Suprapubic skin (tissue), 4 donors: ENCODE measurements at regions not wholly inside any gene's neighbourhood (a gene's known extent, or its start where the extent isn't known, plus 50 kb on each side); places are given as distances from the start of the nearest gene placed in this dataset.

Experiments
- DNase-seq, 2 donors: peaks; one replicate each; pipeline ENCODE4 v3.0.0-alpha.2; 2019; ENCODE audit warnings: low spot score in 2 of 2
- H3K27ac ChIP-seq: fragments of 200-600 bp; sonication (generic); one replicate; pipeline ENCODE4 v1.5.1; 2019
- H3K27me3 ChIP-seq: fragments of 200-600 bp; sonication (generic); one replicate; pipeline ENCODE4 v1.5.1; 2019
- H3K36me3 ChIP-seq: fragments of 200-600 bp; sonication (generic); one replicate; pipeline ENCODE4 v1.5.1; 2019
- H3K4me1 ChIP-seq: fragments of 200-600 bp; sonication (generic); one replicate; pipeline ENCODE4 v1.5.1; 2019
- H3K4me3 ChIP-seq: fragments of 200-600 bp; sonication (generic); one replicate; pipeline ENCODE4 v1.5.1; 2019; ENCODE audit warnings: mild to moderate bottlenecking
- H3K9me3 ChIP-seq: fragments of 200-600 bp; sonication (generic); one replicate; pipeline ENCODE4 v1.5.1; 2019
- EP300 ChIP-seq: sonication (generic); formaldehyde crosslinking; IDR thresholded peaks from one replicate; pipeline ENCODE4 v1.6.1; 2017; ENCODE audit warnings: antibody characterized with exemption
- POLR2A ChIP-seq, 2 donors: fragments of 450-650 bp; IDR thresholded peaks; one replicate each; pipeline ENCODE4 v1.6.1; 2017; ENCODE audit warnings: antibody characterized with exemption in 2 of 2, mild to moderate bottlenecking in 2 of 2, moderate library complexity in 2 of 2
- POLR2AphosphoS5 ChIP-seq, 3 donors: sonication (generic); formaldehyde crosslinking; IDR thresholded peaks; one replicate each; pipeline ENCODE4 v1.6.1; 2017; ENCODE audit warnings: antibody characterized with exemption in 3 of 3
- WGBS: methylation state at CpG from one replicate; pipeline ENCODE4 v1.1.5; 2018; 5-methylcytosine and 5-hydroxymethylcytosine counted together
- TF ChIP-seq, protein P1 (sequence below), 2 donors: fragments of 200-600 bp in 1 of 2; fragments of 450-650 bp in 1 of 2; sonication (generic) in 1 of 2; IDR thresholded peaks; one replicate each; pipeline ENCODE4 v1.5.1; 2016 to 2019; ENCODE audit warnings: antibody characterized with exemption in 2 of 2, mild to moderate bottlenecking in 1 of 2, moderate library complexity in 1 of 2

DNA sequence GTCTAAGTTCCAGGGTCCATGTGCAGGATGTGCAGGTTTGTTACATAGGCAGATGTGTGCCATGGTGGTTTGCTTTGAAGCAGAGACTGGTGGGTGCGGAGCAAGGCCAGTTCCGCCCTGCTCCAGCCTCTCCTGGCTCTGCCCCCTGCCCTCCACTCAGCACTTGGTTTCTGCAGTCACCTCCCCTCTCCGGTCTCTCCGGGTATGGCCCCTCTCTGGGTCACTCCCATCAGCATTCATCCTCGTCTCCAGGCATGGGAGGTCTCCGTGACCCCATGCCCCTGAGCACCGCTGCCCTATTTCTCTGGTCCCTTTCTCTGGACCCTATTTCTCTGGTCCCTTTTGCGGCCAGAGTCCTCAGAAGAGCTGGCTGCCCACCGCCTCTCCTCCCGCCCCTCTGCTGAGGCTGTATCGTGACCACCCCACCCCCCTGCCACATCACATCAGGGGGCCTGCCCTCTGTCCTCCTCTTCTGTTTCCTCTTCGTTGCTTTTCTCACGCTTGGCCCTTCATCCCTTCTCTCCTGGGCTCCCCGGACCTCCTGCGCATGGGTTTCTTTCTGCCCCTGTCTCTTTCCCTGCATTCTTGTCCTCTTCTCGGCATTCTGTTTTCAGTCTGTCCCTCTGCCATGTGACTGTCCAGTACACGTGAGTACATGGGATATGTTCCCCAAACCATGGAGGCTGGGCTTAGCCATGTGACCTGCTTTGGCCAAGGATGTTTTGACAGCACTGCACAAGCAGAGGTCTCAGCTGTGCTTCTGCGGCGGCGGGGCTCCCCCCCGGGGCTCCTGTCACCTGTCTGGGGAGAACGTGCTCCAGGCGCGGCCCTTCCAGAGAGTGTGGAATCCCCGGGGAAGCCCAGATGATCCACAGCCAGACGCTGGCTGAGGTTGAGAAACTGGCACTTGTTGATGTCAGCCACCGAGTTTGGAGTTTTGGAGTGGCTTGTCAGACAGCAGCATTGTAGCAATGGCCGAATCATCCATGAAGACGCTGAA, 54.4 kb upstream of the C1orf174 start:
- TF ChIP-seq POLR2A (IDR thresholded peaks at IDR 0.05) = no peak
- TF ChIP-seq EP300 = no peak
- TF ChIP-seq, protein P1, sequence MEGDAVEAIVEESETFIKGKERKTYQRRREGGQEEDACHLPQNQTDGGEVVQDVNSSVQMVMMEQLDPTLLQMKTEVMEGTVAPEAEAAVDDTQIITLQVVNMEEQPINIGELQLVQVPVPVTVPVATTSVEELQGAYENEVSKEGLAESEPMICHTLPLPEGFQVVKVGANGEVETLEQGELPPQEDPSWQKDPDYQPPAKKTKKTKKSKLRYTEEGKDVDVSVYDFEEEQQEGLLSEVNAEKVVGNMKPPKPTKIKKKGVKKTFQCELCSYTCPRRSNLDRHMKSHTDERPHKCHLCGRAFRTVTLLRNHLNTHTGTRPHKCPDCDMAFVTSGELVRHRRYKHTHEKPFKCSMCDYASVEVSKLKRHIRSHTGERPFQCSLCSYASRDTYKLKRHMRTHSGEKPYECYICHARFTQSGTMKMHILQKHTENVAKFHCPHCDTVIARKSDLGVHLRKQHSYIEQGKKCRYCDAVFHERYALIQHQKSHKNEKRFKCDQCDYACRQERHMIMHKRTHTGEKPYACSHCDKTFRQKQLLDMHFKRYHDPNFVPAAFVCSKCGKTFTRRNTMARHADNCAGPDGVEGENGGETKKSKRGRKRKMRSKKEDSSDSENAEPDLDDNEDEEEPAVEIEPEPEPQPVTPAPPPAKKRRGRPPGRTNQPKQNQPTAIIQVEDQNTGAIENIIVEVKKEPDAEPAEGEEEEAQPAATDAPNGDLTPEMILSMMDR (IDR thresholded peaks at IDR 0.05) = no peak
- no peak for TF ChIP-seq POLR2AphosphoS5 (IDR thresholded peaks at IDR 0.05)
- DNase-seq = no peak
- H3K36me3 ChIP-seq = no peaks in the 10 kb centered on the region
- H3K4me3 ChIP-seq = no peak overlapping the region
- peaks cover 53% of the 10 kb centered on the region for H3K27me3 ChIP-seq
- H3K9me3 ChIP-seq = no peaks in the 10 kb centered on the region
- H3K4me1 ChIP-seq = no peaks in the 10 kb centered on the region
- 34% methylated on average over 28 of the region's 29 CpGs for WGBS
- H3K27ac ChIP-seq = no peak overlapping the region

DNA sequence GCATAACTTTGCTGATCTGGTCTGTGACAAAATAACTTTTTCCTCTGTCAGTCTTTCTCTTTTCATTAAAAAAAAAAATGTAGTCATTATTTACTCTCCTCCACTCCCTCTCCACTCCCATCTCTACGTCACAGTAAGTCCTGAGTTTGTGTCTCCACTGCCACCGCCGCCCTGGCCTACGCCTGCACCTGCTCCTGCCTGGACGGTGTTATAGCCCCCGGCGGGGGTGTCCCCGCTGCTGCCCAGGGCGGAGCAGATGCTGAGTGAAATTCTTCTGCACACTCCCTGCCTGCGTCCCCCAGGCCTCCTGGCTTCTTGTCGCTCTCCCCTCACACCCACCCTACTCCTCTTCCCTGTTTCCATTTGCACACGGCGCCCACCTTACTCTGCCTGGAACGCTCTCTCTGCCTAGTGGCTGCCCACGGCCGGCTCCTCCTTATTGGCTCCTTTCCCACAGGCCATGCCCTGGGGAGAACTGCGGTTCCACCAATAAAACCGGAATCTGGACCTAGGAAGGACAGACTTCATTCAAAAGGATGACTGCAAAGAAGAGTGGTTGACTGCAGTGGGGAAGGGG, 55.2 kb upstream of the C1orf174 start:
- H3K4me1 ChIP-seq = no peaks in the 10 kb centered on the region
- no peak overlapping the region for H3K27ac ChIP-seq
- no peaks in the 10 kb centered on the region for H3K36me3 ChIP-seq
- DNase-seq = no peak
- WGBS = 46% methylated on average over 18 of the region's 18 CpGs
- TF ChIP-seq POLR2A (IDR thresholded peaks at IDR 0.05) = no peak
- no peak for TF ChIP-seq EP300
- no peak for TF ChIP-seq POLR2AphosphoS5 (IDR thresholded peaks at IDR 0.05)
- TF ChIP-seq, protein P1 (IDR thresholded peaks at IDR 0.05) = no peak
- no peak overlapping the region for H3K4me3 ChIP-seq
- H3K9me3 ChIP-seq = no peaks in the 10 kb centered on the region
- H3K27me3 ChIP-seq = peaks cover 53% of the 10 kb centered on the region

DNA sequence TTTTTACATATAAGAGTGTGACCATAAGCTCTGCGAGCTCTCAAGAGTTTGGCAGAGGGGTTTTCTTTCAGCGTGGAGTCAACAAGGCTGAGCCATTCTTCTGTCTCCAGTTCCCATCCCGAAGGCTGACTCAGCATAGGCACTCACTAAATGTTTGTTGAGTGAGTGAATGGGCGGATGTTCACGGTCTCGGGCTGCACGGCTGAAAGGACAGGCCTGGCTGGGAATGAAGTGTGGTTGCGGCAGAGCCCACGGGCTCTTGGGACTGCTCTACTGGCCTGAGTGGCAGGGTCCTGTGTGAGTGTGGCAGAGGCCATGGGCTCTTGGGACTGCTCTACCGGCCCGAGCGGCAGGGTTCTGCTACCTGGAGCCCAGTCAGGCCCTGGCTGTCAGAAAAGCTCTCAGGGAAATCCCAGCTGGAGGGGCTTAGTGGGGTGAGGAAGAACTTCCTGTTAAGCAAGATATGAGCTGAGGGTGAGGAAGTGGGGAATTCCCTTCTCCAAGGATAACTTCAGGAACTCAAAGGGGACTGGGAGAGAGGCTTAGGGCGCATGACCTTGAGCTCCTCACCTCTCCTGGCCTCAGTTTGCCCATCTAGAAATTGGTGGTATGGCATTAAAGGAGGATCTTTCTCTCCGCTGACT, 56.6 kb upstream of the C1orf174 start:
- TF ChIP-seq, protein P1 (IDR thresholded peaks at IDR 0.05) = no peak
- no peak for TF ChIP-seq POLR2A (IDR thresholded peaks at IDR 0.05)
- no peak for TF ChIP-seq POLR2AphosphoS5 (IDR thresholded peaks at IDR 0.05)
- no peak for TF ChIP-seq EP300
- H3K4me1 ChIP-seq = no peaks in the 10 kb centered on the region
- no peak overlapping the region for H3K27ac ChIP-seq
- H3K27me3 ChIP-seq = peaks cover 51% of the 10 kb centered on the region
- H3K4me3 ChIP-seq = no peak overlapping the region
- H3K36me3 ChIP-seq = no peaks in the 10 kb centered on the region
- DNase-seq = no peak
- H3K9me3 ChIP-seq = no peaks in the 10 kb centered on the region
- 71% methylated on average over 12 of the region's 14 CpGs for WGBS

DNA sequence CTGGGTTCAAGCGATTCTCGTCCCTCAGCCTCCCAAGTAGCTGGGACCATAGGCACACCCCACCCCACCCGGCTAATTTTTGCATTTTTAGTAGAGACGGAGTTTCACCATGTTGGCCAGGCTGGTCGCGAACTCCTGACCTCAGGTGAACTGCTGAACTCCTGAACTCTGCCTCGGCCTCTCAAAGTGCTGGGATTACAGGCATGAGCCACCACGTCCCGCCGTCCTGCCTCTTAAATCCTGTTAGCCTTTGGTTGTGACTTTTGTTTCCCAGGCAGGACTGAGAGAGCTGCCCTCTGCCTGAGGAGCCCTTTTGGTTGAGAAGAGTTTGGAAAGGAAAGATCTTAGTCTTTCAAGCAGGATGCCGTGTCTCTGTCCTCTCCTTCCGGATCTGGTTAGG, 59.3 kb upstream of the C1orf174 start:
- 78% methylated on average over 12 of the region's 12 CpGs for WGBS
- no peaks in the 10 kb centered on the region for H3K4me1 ChIP-seq
- H3K4me3 ChIP-seq = no peak overlapping the region
- H3K27ac ChIP-seq = no peak overlapping the region
- no peak for DNase-seq
- peaks cover 28% of the 10 kb centered on the region for H3K27me3 ChIP-seq
- no peak for TF ChIP-seq POLR2AphosphoS5 (IDR thresholded peaks at IDR 0.05)
- no peak for TF ChIP-seq EP300
- H3K36me3 ChIP-seq = no peaks in the 10 kb centered on the region
- H3K9me3 ChIP-seq = no peaks in the 10 kb centered on the region

DNA sequence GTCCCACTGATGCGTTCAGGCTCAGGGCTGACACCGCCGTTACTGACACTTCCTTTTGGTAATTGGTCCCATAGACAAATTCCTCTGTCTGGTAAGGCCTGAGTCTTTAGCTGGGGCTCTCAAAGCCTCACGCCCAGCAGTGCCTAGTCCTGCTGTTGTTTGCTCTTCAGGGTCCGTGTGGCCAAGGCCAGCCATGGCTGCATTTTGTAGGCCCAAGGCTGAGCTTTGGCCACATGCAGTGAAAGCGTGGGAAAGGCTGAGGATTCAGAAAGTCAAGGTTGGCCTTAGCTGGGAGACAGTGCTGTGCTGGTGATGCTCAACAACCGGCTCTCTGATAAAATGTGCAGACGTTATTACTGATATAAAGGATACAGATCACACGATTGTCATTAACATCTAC, 63.5 kb upstream of the C1orf174 start:
- no peak overlapping the region for H3K4me3 ChIP-seq
- DNase-seq = no peak
- no peak overlapping the region for H3K27ac ChIP-seq
- H3K27me3 ChIP-seq = peaks cover 11% of the 10 kb centered on the region
- no peaks in the 10 kb centered on the region for H3K36me3 ChIP-seq
- 74% methylated on average over 8 of the region's 9 CpGs for WGBS
- no peaks in the 10 kb centered on the region for H3K9me3 ChIP-seq
- no peaks in the 10 kb centered on the region for H3K4me1 ChIP-seq
- TF ChIP-seq POLR2AphosphoS5 (IDR thresholded peaks at IDR 0.05) (no peak), EP300 (no peak), POLR2A (IDR thresholded peaks at IDR 0.05) (no peak)
- TF ChIP-seq, protein P1 (IDR thresholded peaks at IDR 0.05) = no peak
